Naive thymus-derived CD4-positive, alpha-beta T cell (primary cell): ENCODE measurements at regions not wholly inside any gene's neighbourhood (a gene's known extent, or its start where the extent isn't known, plus 50 kb on each side); places are given as distances from the start of the nearest gene placed in this dataset.

Experiments
- ATAC-seq: fragments of 150-1000 bp; cut with Tn5 transposase; 2 replicates; pipeline ENCODE4 v1.10.0; 2021; ENCODE audit warnings: mild to moderate bottlenecking, moderate library complexity
- CTCF ChIA-PET: fragments of 350-600 bp; sonication (Branson Sonifier 250); formaldehyde crosslinking; loops from one replicate; lab custom pipeline; 2021; ENCODE audit warnings: antibody characterized with exemption; lab: Charles Lee
- POLR2A ChIA-PET: fragments of 350-600 bp; sonication (Branson Sonifier 250); formaldehyde crosslinking; loops from one replicate; lab custom pipeline; 2021; ENCODE audit warnings: antibody characterized with exemption, inconsistent platforms; lab: Charles Lee
- DNase-seq, 9 donors: peaks; one replicate each; pipeline versions ENCODE4 v3.0.0 to v3.0.0-alpha.2; 2020 to 2022; ENCODE audit warnings: mixed read lengths in 1 of 9
- H3K27ac ChIP-seq: one replicate; pipeline ENCODE4 v1.7.0; 2013; ENCODE audit warnings: mild to moderate bottlenecking, low read depth, low read length, moderate library complexity
- H3K27me3 ChIP-seq, 2 donors: one replicate each; pipeline ENCODE4 v1.7.0; 2013; ENCODE audit warnings: low read length in 2 of 2, mild to moderate bottlenecking in 2 of 2, moderate library complexity in 2 of 2; ENCODE audit not compliant: control insufficient read depth in 2 of 2, insufficient read depth in 2 of 2
- H3K36me3 ChIP-seq, 3 experiments: 1 replicate in 2 of 3; 2 replicates in 1 of 3; pipeline ENCODE4 v1.7.0; 2013; ENCODE audit warnings: low read length in 3 of 3, mild to moderate bottlenecking in 3 of 3, moderate library complexity in 1 of 3; ENCODE audit not compliant: insufficient read depth in 3 of 3, control insufficient read depth in 2 of 3
- H3K4me1 ChIP-seq, 2 donors: one replicate each; pipeline ENCODE4 v1.7.0; 2013; ENCODE audit warnings: low read length in 2 of 2, mild to moderate bottlenecking in 2 of 2, moderate library complexity in 1 of 2; ENCODE audit not compliant: control insufficient read depth in 2 of 2, insufficient read depth in 2 of 2
- H3K4me3 ChIP-seq: 2 replicates; pipeline ENCODE4 v1.7.0; 2013; ENCODE audit warnings: mild to moderate bottlenecking, low read length
- H3K9me3 ChIP-seq, 3 experiments: 1 replicate in 2 of 3; 2 replicates in 1 of 3; pipeline ENCODE4 v1.7.0; 2013; ENCODE audit warnings: low read length in 3 of 3; ENCODE audit not compliant: control insufficient read depth in 2 of 3
- H3K27ac Mint-ChIP-seq, 9 donors: one replicate each; pipeline ENCODE4 v1.8.0; 2020 to 2022; ENCODE audit warnings: mixed read lengths in 9 of 9, mild to moderate bottlenecking in 8 of 9, moderate library complexity in 5 of 9, inconsistent platforms in 2 of 9
- H3K27me3 Mint-ChIP-seq, 5 donors: one replicate each; pipeline ENCODE4 v1.8.0; 2021 to 2022; ENCODE audit warnings: mixed read lengths in 5 of 5, mild to moderate bottlenecking in 1 of 5
- H3K36me3 Mint-ChIP-seq, 5 donors: one replicate each; pipeline ENCODE4 v1.8.0; 2020 to 2022; ENCODE audit warnings: mixed read lengths in 5 of 5, mild to moderate bottlenecking in 3 of 5, inconsistent platforms in 1 of 5
- H3K4me1 Mint-ChIP-seq, 7 donors: one replicate each; pipeline ENCODE4 v1.8.0; 2020 to 2022; ENCODE audit warnings: mixed read lengths in 7 of 7, mild to moderate bottlenecking in 3 of 7, inconsistent platforms in 1 of 7
- H3K4me3 Mint-ChIP-seq, 10 donors: one replicate each; pipeline ENCODE4 v1.8.0; 2020 to 2022; ENCODE audit warnings: mild to moderate bottlenecking in 10 of 10, mixed read lengths in 10 of 10, moderate library complexity in 6 of 10, inconsistent platforms in 2 of 10
- H3K9me3 Mint-ChIP-seq, 11 donors: one replicate each; pipeline ENCODE4 v1.8.0; 2020 to 2022; ENCODE audit warnings: mixed read lengths in 11 of 11, mild to moderate bottlenecking in 4 of 11, inconsistent platforms in 1 of 11, moderate library complexity in 1 of 11
- intact Hi-C, 2 donors: fragments of 100-400 bp; cut with micrococcal nuclease; formaldehyde crosslinking; loops; one replicate each; pipeline ENCODE4 v1.15.1; 2023

DNA sequence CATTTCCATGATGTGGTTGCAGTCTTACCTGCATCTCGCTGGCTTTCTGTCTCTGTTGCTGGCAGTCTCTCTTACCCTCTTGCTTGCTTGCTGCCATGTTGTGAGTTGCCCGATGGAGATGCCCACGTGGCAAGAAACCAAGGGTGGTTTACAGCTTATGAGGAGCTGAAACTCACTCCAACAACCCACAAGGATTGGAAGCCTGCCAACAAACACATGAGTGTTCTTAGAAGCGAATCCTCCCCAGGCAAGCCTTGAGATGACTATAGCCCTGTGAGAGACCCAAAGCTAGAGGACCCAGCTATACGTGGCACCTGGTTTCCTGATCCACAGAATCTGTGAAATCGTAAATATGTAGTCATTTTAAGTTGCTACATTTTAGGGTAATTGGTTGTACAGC, 490.9 kb upstream of the ADAMTS9 start:
- Histone ChIP-seq H3K27me3 (no peaks in the 10 kb centered on the region), H3K9me3 (no peaks in the 10 kb centered on the region), H3K27ac (no peak overlapping the region), H3K36me3 (no peaks in the 10 kb centered on the region), H3K4me1 (no peaks in the 10 kb centered on the region), H3K4me3 (no peak overlapping the region)
- Mint-ChIP-seq H3K36me3 (no peaks in the 10 kb centered on the region), H3K27me3 (no peaks in the 10 kb centered on the region), H3K4me1 (no peaks in the 10 kb centered on the region), H3K27ac (no peak overlapping the region), H3K9me3 (peaks cover 0 to 9% (median 3%) of the 10 kb centered on the region in 11 donors), H3K4me3 (no peak overlapping the region)
- DNase-seq (no peak), ATAC-seq (no peak)
- ChIA-PET POLR2A (no interaction called here), CTCF (no interaction called here)
- intact Hi-C loops = no loop called here

DNA sequence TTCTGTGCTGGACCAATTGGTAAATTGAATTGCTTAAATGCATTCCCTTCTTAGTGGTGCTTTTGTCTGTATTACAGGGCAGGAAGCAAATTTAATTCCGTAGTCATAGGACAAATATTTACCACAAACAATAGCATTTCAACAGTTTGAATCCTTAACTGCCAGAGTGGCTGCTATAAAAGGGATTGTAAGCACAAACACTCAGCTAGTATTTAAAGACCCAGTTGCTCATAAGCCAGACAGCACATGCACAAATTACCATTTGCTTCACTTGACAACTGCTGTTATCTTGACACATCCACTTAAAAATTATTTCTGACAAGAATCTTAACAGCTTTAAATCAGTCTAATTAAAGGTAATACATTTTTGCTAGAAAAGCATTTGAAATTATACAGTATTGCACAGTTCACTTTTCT, 490.2 kb upstream of the ADAMTS9 start:
- H3K9me3 Mint-ChIP-seq = peaks cover 0 to 9% (median 3%) of the 10 kb centered on the region in 11 donors
- no peaks in the 10 kb centered on the region for H3K36me3 Mint-ChIP-seq
- Histone ChIP-seq H3K27me3 (no peaks in the 10 kb centered on the region), H3K9me3 (no peaks in the 10 kb centered on the region), H3K4me3 (no peak overlapping the region), H3K36me3 (no peaks in the 10 kb centered on the region), H3K4me1 (no peaks in the 10 kb centered on the region), H3K27ac (no peak overlapping the region)
- ATAC-seq (no peak), DNase-seq (no peak)
- ChIA-PET CTCF (no interaction called here), POLR2A (no interaction called here)
- no peaks in the 10 kb centered on the region for H3K27me3 Mint-ChIP-seq
- no peaks in the 10 kb centered on the region for H3K4me1 Mint-ChIP-seq
- intact Hi-C loops = no loop called here
- no peak overlapping the region for H3K27ac Mint-ChIP-seq
- no peak overlapping the region for H3K4me3 Mint-ChIP-seq

DNA sequence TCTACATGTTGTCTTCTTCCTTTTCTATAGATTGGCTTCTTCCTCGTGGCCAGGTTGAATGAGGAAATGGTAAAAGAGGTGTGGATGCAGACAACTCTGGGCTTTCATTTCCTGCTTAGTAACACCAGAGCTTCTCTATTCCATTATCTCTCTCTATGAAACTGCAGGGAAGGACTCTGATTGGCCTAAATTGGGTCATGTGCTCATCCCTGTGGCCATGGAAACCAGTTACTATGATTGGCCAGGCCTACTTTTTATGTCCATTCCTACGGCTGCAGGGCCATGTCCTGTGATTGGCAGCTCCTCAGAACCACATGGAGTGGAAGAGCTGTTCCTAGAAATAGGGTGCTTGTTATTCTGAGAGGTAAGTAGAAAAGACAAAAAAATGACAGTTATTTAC, 486.9 kb upstream of the ADAMTS9 start:
- POLR2A ChIA-PET = no interaction called here
- H3K4me1 Mint-ChIP-seq = no peaks in the 10 kb centered on the region

DNA sequence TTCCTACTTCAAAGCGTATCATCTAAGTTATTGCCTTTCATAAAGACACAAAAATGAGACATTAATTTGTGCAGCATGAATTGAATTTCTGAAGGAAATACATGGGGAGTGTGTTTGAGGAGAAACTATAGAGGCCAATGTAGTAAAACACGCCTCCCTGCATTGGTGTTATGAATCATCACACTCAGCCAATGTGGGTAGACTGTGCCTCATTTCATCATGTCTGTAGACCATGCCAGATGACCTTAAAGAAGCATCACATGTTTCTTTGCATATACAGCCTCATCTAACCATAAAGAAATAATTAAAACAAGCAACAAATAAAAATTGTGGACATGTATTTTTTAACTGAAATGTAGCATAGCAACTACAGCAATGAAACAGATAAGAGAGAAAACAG, 486.0 kb upstream of the ADAMTS9 start:
- no peaks in the 10 kb centered on the region for H3K4me1 Mint-ChIP-seq
- H3K27me3 Mint-ChIP-seq = no peaks in the 10 kb centered on the region
- no peak for DNase-seq
- no peak for ATAC-seq
- no peaks in the 10 kb centered on the region for H3K36me3 Mint-ChIP-seq
- ChIA-PET CTCF (no interaction called here), POLR2A (no interaction called here)
- no peak overlapping the region for H3K27ac Mint-ChIP-seq
- Histone ChIP-seq H3K27me3 (no peaks in the 10 kb centered on the region), H3K27ac (no peak overlapping the region), H3K4me3 (no peak overlapping the region), H3K36me3 (no peaks in the 10 kb centered on the region), H3K4me1 (no peaks in the 10 kb centered on the region), H3K9me3 (no peaks in the 10 kb centered on the region)
- intact Hi-C loops = no loop called here
- peaks cover 0 to 10% (median 3%) of the 10 kb centered on the region in 11 donors for H3K9me3 Mint-ChIP-seq
- H3K4me3 Mint-ChIP-seq = no peak overlapping the region

More for the DNA sequence above, 486.9 kb upstream of the ADAMTS9 start:
- ATAC-seq (no peak), DNase-seq (no peak)
- Histone ChIP-seq H3K27ac (no peak overlapping the region), H3K27me3 (no peaks in the 10 kb centered on the region), H3K4me1 (no peaks in the 10 kb centered on the region), H3K36me3 (no peaks in the 10 kb centered on the region), H3K9me3 (no peaks in the 10 kb centered on the region), H3K4me3 (no peak overlapping the region)
- H3K36me3 Mint-ChIP-seq = no peaks in the 10 kb centered on the region
- H3K27ac Mint-ChIP-seq = no peak overlapping the region
- H3K4me3 Mint-ChIP-seq = no peak overlapping the region
- CTCF ChIA-PET = no interaction called here
- no peaks in the 10 kb centered on the region for H3K27me3 Mint-ChIP-seq
- intact Hi-C loops = no loop called here
- peaks cover 0 to 14% (median 4%) of the 10 kb centered on the region in 11 donors for H3K9me3 Mint-ChIP-seq

DNA sequence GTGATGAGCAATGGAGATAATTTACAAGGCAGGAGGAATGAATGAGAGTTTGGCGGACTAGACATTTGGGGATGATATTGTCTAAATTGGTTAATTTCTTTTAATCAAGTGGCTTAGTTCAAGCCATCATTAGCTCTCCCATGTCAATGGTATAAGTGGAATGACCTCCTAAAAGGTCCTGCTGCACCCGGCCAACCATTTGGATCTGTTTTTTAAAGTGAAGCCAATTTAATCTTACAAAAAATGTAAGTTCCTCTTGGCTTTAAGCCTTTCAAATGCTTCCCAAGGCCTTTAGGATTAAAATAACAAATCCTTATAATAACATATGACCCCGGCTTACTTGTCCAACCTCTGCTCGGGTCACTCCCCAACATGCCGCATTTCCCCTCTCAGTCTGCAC, 484.4 kb upstream of the ADAMTS9 start:
- ATAC-seq = no peak

DNA sequence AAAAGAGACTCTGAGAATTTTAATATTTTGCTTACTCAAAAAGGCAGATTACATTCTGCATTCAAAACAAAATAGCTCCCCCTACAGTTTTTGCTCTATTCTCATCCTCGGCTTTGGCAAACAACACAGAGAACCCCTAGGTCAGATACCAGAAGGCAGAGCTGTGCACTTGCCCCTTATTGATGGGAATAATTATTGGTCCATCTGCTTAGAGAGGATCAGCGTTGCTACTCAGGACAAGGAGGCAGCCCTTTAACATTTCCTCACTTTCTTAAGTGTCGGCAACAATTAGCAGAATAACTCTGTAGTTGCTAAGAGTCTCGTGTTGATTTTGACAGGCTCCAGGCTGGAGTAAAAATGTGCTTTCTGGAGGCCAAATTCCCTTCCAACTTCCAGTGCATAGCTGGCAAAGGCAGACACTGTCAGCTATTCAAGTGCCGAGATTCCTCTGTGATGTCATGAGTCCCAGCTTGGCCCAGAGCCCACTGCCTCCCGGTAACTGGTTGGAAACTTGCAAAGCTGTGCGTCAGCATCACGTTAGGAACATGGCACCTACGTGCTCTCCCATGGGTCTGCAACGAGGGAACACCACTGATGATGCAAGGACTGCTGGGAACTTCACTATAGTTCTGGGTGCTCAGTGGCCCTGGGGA, 482.7 kb upstream of the ADAMTS9 start:
- H3K9me3 Mint-ChIP-seq = peaks cover 0 to 17% (median 5%) of the 10 kb centered on the region in 11 donors
- no peaks in the 10 kb centered on the region for H3K4me1 Mint-ChIP-seq
- Histone ChIP-seq H3K4me3 (no peak overlapping the region), H3K9me3 (no peaks in the 10 kb centered on the region), H3K27me3 (no peaks in the 10 kb centered on the region), H3K36me3 (no peaks in the 10 kb centered on the region), H3K27ac (no peak overlapping the region), H3K4me1 (no peaks in the 10 kb centered on the region)
- intact Hi-C loops = no loop called here
- no peaks in the 10 kb centered on the region for H3K27me3 Mint-ChIP-seq
- no peak overlapping the region for H3K27ac Mint-ChIP-seq
- POLR2A ChIA-PET = no interaction called here
- CTCF ChIA-PET = no interaction called here
- no peak overlapping the region for H3K4me3 Mint-ChIP-seq
- no peak for ATAC-seq
- H3K36me3 Mint-ChIP-seq = no peaks in the 10 kb centered on the region
- DNase-seq = no peak

More for the DNA sequence above, 484.4 kb upstream of the ADAMTS9 start:
- H3K36me3 ChIP-seq = no peaks in the 10 kb centered on the region
- no peak overlapping the region for H3K27ac Mint-ChIP-seq
- CTCF ChIA-PET = no interaction called here
- POLR2A ChIA-PET = no interaction called here
- H3K36me3 Mint-ChIP-seq = no peaks in the 10 kb centered on the region
- no peaks in the 10 kb centered on the region for H3K27me3 Mint-ChIP-seq
- no peaks in the 10 kb centered on the region for H3K4me1 Mint-ChIP-seq
- no peak overlapping the region for H3K27ac ChIP-seq
- no peak for DNase-seq
- H3K9me3 Mint-ChIP-seq = peaks cover 0 to 15% (median 5%) of the 10 kb centered on the region in 11 donors
- intact Hi-C loops = no loop called here
- no peaks in the 10 kb centered on the region for H3K4me1 ChIP-seq
- no peaks in the 10 kb centered on the region for H3K27me3 ChIP-seq
- no peak overlapping the region for H3K4me3 Mint-ChIP-seq
- H3K4me3 ChIP-seq = no peak overlapping the region
- H3K9me3 ChIP-seq = no peaks in the 10 kb centered on the region

DNA sequence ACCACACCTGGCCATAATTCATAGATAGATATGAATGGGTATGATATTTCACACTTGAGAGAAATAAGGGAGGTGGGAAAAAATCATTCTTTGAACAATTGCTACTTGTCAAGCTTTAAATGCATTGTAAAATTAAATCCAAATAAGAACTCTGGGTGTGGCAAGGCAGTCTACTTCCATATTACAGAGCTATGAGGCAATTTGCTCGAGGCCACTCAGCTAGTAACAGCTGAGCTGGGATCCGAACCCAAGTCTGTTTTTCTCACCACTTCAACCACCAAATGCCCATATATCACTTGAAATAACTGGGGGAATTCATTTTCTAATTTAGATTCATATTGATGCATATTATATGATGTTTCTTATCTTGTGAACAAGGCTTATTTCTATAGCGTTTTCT, 482.2 kb upstream of the ADAMTS9 start:
- H3K4me3 ChIP-seq = no peak overlapping the region
- Mint-ChIP-seq H3K36me3 (no peaks in the 10 kb centered on the region), H3K4me3 (no peak overlapping the region), H3K9me3 (peaks cover 0 to 17% (median 5%) of the 10 kb centered on the region in 11 donors), H3K4me1 (no peaks in the 10 kb centered on the region), H3K27me3 (no peaks in the 10 kb centered on the region), H3K27ac (no peak overlapping the region)
- H3K4me1 ChIP-seq = no peaks in the 10 kb centered on the region
- POLR2A ChIA-PET = no interaction called here
- CTCF ChIA-PET = no interaction called here
- no peaks in the 10 kb centered on the region for H3K27me3 ChIP-seq
- no peak overlapping the region for H3K27ac ChIP-seq
- DNase-seq (no peak), ATAC-seq (no peak)
- no peaks in the 10 kb centered on the region for H3K36me3 ChIP-seq
- H3K9me3 ChIP-seq = no peaks in the 10 kb centered on the region
- intact Hi-C loops = no loop called here
